Ovary (tissue), 7 donors: ENCODE measurements at regions not wholly inside any gene's neighbourhood (a gene's known extent, or its start where the extent isn't known, plus 50 kb on each side); places are given as distances from the start of the nearest gene placed in this dataset.
"Not testable (repeated sequence)": the region's sequence is repeated elsewhere in the genome, so short reads cannot be mapped to it uniquely, and the experiment has no call there.

Experiments
- DNase-seq, 5 donors: peaks; one replicate each; pipeline ENCODE4 v3.0.0-alpha.2; 2019 to 2020
- H3K27ac ChIP-seq, 2 donors: fragments of 200-600 bp; one replicate each; pipeline versions ENCODE4 v1.5.1 to v1.8.0; 2019 to 2022
- H3K27me3 ChIP-seq: fragments of 200-600 bp; one replicate; pipeline ENCODE4 v1.8.0; 2022
- H3K36me3 ChIP-seq: fragments of 200-600 bp; sonication (generic); one replicate; pipeline ENCODE4 v1.5.1; 2019
- H3K4me1 ChIP-seq: one replicate; pipeline ENCODE4 v1.8.1; 2013; ENCODE audit warnings: mild to moderate bottlenecking, moderate library complexity; ENCODE audit not compliant: insufficient read depth
- H3K4me3 ChIP-seq: fragments of 200-600 bp; sonication (generic); one replicate; pipeline ENCODE4 v1.5.1; 2017
- H3K9me3 ChIP-seq, 2 donors: fragments of 200-600 bp in 1 of 2; sonication (generic) in 1 of 2; one replicate each; pipeline versions ENCODE4 v1.5.1 to v1.8.1; 2013 to 2019; ENCODE audit warnings: mild to moderate bottlenecking in 1 of 2, moderate library complexity in 1 of 2
- CTCF ChIP-seq, 3 donors: fragments of 450-650 bp in 2 of 3; fragments of 200-600 bp in 1 of 3; IDR thresholded peaks; one replicate each; pipeline versions ENCODE4 v1.5.1 to v1.8.0; 2016 to 2022; ENCODE audit warnings: antibody characterized with exemption in 3 of 3, mild to moderate bottlenecking in 1 of 3
- EP300 ChIP-seq: sonication (generic); formaldehyde crosslinking; IDR thresholded peaks from one replicate; pipeline ENCODE4 v1.6.1; 2017; ENCODE audit warnings: antibody characterized with exemption
- POLR2A ChIP-seq: fragments of 450-650 bp; IDR thresholded peaks from one replicate; pipeline ENCODE4 v1.6.1; 2017; ENCODE audit warnings: antibody characterized with exemption, mild to moderate bottlenecking, moderate library complexity
- WGBS, 3 donors: extraction: QIAGEN DNeasy Blood & Tissue Kit in 1 of 3; methylation state at CpG; one replicate each; pipeline versions ENCODE4 v1.1.5 to v1.1.7; 2013 to 2017; 5-methylcytosine and 5-hydroxymethylcytosine counted together
- intact Hi-C, 4 donors: fragments of 100-400 bp; cut with DNase I; formaldehyde crosslinking; loops; one replicate each; pipeline versions ENCODE4 v1.11.0 to v1.15.1; 2022 to 2023
- donor health status: DM: no; HTN: no; CAD: no; lungs with moderate emphysema.
- donor health status: DM: no; HTN: no; CAD: no.
- donor health status: Bipolar disorder and iron deficiency.
- donor health status: DM: no; HTN: no; CAD: no.
- donor health status: DM: yes; HTN: yes; CAD: no.

DNA sequence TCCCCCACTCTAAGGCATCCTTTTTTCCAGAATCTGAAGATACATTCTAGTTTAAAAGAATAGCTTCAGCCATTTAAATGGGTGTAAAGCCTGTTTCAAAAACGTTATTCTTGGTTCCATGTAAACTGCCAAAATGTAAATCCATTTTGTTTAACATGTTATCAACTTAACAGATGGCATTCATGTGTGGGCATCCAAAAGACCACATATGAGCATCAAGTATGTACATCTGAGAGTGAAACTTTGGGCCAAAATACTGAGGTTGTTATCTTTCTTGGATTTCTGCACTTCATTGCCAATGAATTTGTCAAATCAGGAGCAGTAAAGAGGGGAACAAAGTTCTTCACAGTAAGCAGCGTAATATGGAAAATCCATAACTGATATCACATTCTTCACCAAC, 395.4 kb downstream of the ZNF804A start:
- no peak for DNase-seq
- no peaks in the 10 kb centered on the region for H3K9me3 ChIP-seq
- intact Hi-C loops = no loop called here
- H3K27ac ChIP-seq = no peak overlapping the region
- no peaks in the 10 kb centered on the region for H3K36me3 ChIP-seq
- H3K27me3 ChIP-seq = no peaks in the 10 kb centered on the region
- no peaks in the 10 kb centered on the region for H3K4me1 ChIP-seq
- whole genome bisulfite sequencing, 3 donors = 60 to 72% (median 63%) methylated on average over 2 of the region's 2 CpGs
- H3K4me3 ChIP-seq = no peak overlapping the region
- TF ChIP-seq EP300 = no peak
- TF ChIP-seq CTCF (IDR thresholded peaks at IDR 0.05) = no peak
- TF ChIP-seq POLR2A = no peak

DNA sequence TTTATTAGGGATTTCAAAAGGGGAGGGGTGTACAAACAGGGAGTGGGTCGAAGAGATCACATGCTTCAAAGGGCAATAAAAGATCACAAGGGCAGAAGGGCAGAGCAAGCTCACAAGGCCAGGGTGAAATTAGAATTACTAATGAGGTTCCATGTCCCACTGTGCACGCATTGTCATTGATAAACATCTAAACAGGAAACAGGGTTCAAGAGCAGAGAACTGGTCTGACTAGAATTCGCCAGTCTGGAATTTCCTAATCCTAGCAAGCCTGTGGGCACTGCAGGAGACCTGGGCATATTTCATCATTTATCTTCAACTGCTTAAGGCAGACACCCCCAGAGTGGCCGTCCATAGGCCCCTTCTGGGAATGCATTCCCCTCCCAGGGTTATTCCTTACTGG, 408.2 kb downstream of the ZNF804A start:
- intact Hi-C loops = no loop called here
- Histone ChIP-seq H3K9me3 (no peaks in the 10 kb centered on the region), H3K27ac (no peak overlapping the region), H3K4me3 (no peak overlapping the region), H3K4me1 (no peaks in the 10 kb centered on the region), H3K27me3 (no peaks in the 10 kb centered on the region), H3K36me3 (no peaks in the 10 kb centered on the region)
- TF ChIP-seq EP300 = no peak
- no peak for TF ChIP-seq CTCF (IDR thresholded peaks at IDR 0.05)
- no peak for TF ChIP-seq POLR2A
- DNase-seq = no peak
- WGBS, 3 donors = 72 to 75% (median 72%) methylated on average over 4 of the region's 4 CpGs

GRCh38 chr2:185012643-185013042, 414.3 kb downstream of the ZNF804A start:
- peaks cover 0 to 7% of the 10 kb centered on the region in 2 donors for H3K9me3 ChIP-seq
- no peaks in the 10 kb centered on the region for H3K4me1 ChIP-seq
- intact Hi-C loops = no loop called here
- H3K4me3 ChIP-seq = no peak overlapping the region
- 93 to 96% (median 95%) methylated on average over 3 of the region's 3 CpGs for WGBS, 3 donors
- no peak overlapping the region for H3K27ac ChIP-seq
- no peaks in the 10 kb centered on the region for H3K36me3 ChIP-seq
- H3K27me3 ChIP-seq = no peaks in the 10 kb centered on the region
- TF ChIP-seq CTCF (IDR thresholded peaks at IDR 0.05) (no peak), POLR2A (no peak), EP300 (no peak)
- DNase-seq = no peak

GRCh38 chr2:185014076-185014475, 415.7 kb downstream of the ZNF804A start:
- intact Hi-C loops = no loop called here
- H3K4me1 ChIP-seq = no peaks in the 10 kb centered on the region
- TF ChIP-seq EP300 = no peak
- no peak overlapping the region for H3K4me3 ChIP-seq
- H3K36me3 ChIP-seq = no peaks in the 10 kb centered on the region
- H3K27me3 ChIP-seq = no peaks in the 10 kb centered on the region
- H3K9me3 ChIP-seq = peaks cover 0 to 7% of the 10 kb centered on the region in 2 donors
- no peak for DNase-seq
- H3K27ac ChIP-seq = no peak overlapping the region

GRCh38 chr2:185025891-185026290, 427.6 kb downstream of the ZNF804A start:
- H3K4me3 ChIP-seq, H3K4me1 ChIP-seq, DNase-seq, H3K27me3 ChIP-seq, H3K36me3 ChIP-seq, H3K27ac ChIP-seq, intact Hi-C loops, H3K9me3 ChIP-seq: not testable (repeated sequence)
- WGBS, 3 donors = 83 to 89% (median 88%) methylated on average over 3 of the region's 3 CpGs

GRCh38 chr2:185035906-185036305, 437.6 kb downstream of the ZNF804A start:
- Histone ChIP-seq H3K36me3 (no peaks in the 10 kb centered on the region), H3K4me1 (no peaks in the 10 kb centered on the region), H3K27ac (no peak overlapping the region), H3K9me3 (no peaks in the 10 kb centered on the region), H3K27me3 (no peaks in the 10 kb centered on the region), H3K4me3 (no peak overlapping the region)
- WGBS, 3 donors = 94 to 97% (median 96%) methylated on average over 4 of the region's 4 CpGs
- no peak for DNase-seq
- intact Hi-C loops = no loop called here
- TF ChIP-seq CTCF (IDR thresholded peaks at IDR 0.05) = no peak
- no peak for TF ChIP-seq EP300
- TF ChIP-seq POLR2A = no peak
